ENCODE measurements at regions not wholly inside any gene's neighbourhood (a gene's known extent, or its start where the extent isn't known, plus 50 kb on each side); places are given as distances from the start of the nearest gene placed in this dataset.

DNA sequence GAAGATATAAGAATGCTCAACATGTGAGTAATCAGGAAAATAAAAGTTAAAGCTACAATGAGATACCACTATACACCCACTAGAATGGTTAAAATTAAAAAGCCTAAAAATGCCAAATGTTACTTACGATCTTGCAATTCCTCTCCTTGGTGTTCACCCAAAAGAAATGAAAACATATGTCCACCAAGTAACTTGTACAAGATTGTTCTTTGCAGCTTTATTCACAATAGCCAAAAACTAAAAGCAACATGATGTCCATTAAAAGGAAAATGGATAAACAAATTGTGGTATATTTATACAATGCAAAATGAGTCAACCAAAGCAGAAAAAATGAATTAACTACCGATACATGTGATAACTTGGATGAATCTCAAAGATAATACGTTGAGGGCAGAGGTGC lies 301.6 kb upstream of the THBS1 start:
- TF ChIP-seq, protein P1, sequence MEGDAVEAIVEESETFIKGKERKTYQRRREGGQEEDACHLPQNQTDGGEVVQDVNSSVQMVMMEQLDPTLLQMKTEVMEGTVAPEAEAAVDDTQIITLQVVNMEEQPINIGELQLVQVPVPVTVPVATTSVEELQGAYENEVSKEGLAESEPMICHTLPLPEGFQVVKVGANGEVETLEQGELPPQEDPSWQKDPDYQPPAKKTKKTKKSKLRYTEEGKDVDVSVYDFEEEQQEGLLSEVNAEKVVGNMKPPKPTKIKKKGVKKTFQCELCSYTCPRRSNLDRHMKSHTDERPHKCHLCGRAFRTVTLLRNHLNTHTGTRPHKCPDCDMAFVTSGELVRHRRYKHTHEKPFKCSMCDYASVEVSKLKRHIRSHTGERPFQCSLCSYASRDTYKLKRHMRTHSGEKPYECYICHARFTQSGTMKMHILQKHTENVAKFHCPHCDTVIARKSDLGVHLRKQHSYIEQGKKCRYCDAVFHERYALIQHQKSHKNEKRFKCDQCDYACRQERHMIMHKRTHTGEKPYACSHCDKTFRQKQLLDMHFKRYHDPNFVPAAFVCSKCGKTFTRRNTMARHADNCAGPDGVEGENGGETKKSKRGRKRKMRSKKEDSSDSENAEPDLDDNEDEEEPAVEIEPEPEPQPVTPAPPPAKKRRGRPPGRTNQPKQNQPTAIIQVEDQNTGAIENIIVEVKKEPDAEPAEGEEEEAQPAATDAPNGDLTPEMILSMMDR (IDR thresholded peaks at IDR 0.05; ENCODE audit: low read length), result no peak
- TF ChIP-seq EZH2 (IDR thresholded peaks at IDR 0.05; ENCODE audit: borderline replicate concordance, low read length), result no peak
